Thyroid gland (tissue), 4 donors: ENCODE measurements at regions not wholly inside any gene's neighbourhood (a gene's known extent, or its start where the extent isn't known, plus 50 kb on each side); places are given as distances from the start of the nearest gene placed in this dataset.

Source experiments
- POLR2A ChIP-seq, 2 donors: fragments of 450-650 bp; IDR thresholded peaks; one replicate each; pipeline ENCODE4 v1.6.1; 2017; ENCODE audit warnings: antibody characterized with exemption in 2 of 2, mild to moderate bottlenecking in 2 of 2, moderate library complexity in 1 of 2
- TF ChIP-seq, protein P1 (sequence below), 6 experiments: fragments of 200-600 bp in 3 of 6; fragments of 450-650 bp in 3 of 6; sonication (generic) in 3 of 6; IDR thresholded peaks; one replicate each; pipeline ENCODE4 v1.5.1; 2016 to 2019; ENCODE audit warnings: antibody characterized with exemption in 6 of 6, mild to moderate bottlenecking in 2 of 6, inconsistent platforms in 1 of 6, moderate library complexity in 1 of 6

DNA sequence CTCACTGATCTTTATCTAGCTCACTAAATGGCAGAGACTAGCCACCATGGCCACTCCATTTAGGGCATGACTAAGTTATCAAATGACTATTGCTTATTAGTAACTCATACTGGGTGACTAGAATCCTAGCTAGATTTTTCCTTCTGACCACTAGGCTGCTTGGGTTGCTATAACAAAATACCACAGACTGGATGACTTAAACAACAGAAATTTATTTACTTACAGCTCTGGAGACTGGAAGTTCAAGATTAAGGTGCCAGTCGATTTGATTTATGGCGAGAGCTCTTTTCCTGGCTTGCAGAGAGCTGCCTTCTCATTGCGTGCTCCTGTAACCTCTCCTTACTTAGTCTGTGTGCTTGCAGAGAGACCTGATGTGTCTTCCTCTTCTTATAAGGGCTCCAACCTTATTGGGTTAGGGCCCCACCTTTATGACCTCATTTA is 55.0 kb upstream of the APC start:
- TF ChIP-seq, protein P1, sequence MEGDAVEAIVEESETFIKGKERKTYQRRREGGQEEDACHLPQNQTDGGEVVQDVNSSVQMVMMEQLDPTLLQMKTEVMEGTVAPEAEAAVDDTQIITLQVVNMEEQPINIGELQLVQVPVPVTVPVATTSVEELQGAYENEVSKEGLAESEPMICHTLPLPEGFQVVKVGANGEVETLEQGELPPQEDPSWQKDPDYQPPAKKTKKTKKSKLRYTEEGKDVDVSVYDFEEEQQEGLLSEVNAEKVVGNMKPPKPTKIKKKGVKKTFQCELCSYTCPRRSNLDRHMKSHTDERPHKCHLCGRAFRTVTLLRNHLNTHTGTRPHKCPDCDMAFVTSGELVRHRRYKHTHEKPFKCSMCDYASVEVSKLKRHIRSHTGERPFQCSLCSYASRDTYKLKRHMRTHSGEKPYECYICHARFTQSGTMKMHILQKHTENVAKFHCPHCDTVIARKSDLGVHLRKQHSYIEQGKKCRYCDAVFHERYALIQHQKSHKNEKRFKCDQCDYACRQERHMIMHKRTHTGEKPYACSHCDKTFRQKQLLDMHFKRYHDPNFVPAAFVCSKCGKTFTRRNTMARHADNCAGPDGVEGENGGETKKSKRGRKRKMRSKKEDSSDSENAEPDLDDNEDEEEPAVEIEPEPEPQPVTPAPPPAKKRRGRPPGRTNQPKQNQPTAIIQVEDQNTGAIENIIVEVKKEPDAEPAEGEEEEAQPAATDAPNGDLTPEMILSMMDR (IDR thresholded peaks at IDR 0.05) = no peak
- TF ChIP-seq POLR2A (IDR thresholded peaks at IDR 0.05) = no peak
